GM21737 (cell line): ENCODE measurements at regions not wholly inside any gene's neighbourhood (a gene's known extent, or its start where the extent isn't known, plus 50 kb on each side); places are given as distances from the start of the nearest gene placed in this dataset.
"Not testable (repeated sequence)": the region's sequence is repeated elsewhere in the genome, so short reads cannot be mapped to it uniquely, and the experiment has no call there.

ENCODE experiments used
- ATAC-seq: cut with Tn5 transposase; IDR thresholded peaks from one replicate; pipeline ENCODE4 v1.9.1; 2021; ENCODE audit warnings: mild to moderate bottlenecking, moderate library complexity; ENCODE audit not compliant: unreplicated experiment

DNA sequence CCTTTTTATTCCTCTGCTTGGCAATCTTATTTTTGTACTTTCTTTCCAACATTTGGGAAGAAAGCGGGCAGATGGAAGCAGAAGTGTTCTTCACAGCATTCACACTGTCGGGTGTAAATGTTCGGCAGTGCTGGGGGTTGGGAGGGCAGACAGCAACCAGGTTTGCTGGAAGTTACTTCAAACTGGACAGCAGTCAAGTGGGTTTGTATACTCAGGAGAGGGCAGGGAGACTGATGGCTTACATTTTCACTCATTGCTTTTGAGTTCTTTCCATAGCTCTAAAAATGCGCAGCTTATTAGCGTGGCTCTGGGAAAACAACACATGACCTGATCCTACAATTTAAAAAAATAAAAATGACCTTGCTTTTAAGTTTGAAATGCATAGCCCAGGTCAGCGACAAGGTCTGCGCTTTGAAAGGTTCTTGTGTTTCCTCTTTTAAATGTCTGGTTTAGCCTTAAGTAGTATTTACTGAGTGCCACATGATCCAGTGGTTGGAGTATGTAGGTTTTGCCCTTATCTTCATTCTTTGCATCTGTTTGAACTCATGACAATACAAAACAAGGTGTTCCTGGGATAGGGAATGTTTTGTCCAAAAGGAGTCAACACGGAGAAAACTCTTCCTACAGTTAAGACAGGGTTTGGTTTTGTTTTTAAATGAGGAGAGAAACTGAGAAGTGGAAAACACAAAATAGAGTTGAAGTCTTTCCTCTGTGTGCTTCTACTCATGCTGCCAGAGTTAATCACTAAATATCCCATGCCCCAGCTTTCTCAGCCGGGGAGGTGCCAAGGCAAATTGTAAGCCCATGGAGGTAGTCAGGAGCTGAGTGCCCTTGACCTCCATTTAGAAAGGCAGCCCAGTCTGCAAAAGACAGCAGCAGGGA, 132.7 kb upstream of the DMRT1 start:
- no peak for ATAC-seq

DNA sequence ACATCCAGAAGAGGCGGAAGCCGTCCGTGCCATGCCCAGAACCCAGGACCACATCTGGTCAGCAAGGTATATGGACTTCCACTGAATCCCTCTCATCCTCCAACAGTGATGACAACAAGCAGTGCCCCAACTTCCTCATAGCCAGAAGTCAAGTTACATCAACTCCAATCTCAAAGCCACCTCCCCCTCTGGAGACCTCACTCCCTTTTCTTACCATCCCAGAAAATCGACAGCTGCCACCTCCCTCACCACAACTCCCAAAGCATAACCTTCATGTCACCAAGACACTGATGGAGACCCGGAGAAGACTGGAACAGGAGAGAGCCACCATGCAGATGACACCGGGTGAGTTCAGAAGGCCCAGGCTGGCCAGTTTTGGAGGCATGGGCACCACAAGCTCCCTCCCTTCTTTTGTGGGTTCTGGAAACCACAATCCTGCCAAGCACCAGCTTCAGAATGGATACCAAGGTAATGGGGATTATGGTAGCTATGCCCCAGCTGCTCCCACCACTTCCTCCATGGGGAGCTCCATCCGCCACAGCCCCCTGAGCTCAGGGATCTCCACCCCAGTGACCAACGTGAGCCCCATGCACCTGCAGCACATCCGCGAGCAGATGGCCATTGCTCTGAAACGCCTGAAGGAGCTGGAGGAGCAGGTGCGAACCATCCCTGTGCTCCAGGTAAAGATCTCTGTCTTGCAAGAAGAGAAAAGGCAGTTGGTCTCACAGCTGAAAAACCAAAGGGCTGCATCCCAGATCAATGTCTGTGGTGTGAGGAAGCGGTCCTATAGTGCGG, 130.3 kb upstream of the DMRT1 start:
- ATAC-seq: no peak

DNA sequence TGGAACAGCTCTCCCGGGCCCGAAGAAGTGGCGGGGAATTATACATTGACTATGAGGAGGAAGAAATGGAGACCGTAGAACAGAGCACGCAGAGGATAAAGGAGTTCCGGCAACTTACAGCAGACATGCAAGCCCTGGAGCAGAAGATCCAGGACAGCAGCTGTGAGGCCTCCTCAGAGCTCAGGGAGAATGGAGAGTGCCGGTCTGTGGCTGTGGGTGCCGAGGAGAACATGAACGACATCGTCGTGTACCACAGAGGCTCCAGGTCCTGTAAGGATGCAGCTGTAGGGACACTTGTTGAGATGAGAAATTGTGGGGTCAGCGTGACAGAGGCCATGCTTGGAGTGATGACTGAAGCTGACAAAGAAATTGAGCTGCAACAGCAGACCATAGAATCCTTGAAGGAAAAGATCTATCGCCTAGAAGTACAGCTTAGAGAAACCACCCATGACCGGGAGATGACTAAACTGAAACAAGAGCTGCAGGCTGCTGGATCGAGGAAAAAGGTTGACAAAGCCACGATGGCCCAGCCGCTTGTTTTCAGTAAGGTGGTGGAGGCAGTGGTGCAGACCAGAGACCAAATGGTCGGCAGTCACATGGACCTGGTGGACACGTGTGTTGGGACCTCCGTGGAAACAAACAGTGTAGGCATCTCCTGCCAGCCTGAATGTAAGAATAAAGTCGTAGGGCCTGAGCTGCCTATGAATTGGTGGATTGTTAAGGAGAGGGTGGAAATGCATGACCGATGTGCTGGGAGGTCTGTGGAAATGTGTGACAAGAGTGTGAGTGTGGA, 129.5 kb upstream of the DMRT1 start:
- ATAC-seq: no peak

DNA sequence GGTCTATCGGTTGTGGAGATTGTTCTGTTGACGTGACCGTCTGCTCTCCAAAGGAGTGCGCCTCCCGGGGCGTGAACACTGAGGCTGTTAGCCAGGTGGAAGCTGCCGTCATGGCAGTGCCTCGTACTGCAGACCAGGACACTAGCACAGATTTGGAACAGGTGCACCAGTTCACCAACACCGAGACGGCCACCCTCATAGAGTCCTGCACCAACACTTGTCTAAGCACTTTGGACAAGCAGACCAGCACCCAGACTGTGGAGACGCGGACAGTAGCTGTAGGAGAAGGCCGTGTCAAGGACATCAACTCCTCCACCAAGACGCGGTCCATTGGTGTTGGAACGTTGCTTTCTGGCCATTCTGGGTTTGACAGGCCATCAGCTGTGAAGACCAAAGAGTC, 128.9 kb upstream of the DMRT1 start:
- ATAC-seq: no peak

DNA sequence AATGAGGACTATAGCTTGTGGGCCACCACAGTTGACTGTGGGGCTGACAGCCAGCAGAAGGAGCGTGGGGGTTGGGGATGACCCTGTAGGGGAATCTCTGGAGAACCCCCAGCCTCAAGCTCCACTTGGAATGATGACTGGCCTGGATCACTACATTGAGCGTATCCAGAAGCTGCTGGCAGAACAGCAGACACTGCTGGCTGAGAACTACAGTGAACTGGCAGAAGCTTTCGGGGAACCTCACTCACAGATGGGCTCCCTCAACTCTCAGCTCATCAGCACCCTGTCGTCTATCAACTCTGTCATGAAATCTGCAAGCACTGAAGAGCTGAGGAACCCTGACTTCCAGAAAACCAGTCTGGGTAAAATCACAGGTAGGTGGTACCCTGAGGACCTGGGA, 128.4 kb upstream of the DMRT1 start:
- ATAC-seq: no peak

DNA sequence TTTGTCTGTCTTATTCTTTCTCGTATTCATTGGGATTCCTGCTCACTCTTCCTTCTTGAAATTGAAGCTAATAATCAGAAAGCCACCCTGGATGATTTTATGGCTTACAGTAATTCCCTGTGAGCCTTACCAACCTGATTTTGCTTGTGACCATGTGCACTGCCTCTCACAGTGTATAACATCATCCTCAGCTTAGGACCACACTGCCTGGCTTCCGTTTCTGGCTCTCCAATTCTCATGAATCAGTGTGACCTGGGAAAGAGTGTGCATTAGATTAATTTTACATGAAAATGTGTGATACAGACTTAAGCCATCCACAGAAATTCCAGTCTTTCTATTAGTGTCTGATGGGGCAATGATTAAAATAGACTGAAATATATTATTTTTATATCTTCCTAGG, 126.8 kb upstream of the DMRT1 start:
- ATAC-seq: no peak

DNA sequence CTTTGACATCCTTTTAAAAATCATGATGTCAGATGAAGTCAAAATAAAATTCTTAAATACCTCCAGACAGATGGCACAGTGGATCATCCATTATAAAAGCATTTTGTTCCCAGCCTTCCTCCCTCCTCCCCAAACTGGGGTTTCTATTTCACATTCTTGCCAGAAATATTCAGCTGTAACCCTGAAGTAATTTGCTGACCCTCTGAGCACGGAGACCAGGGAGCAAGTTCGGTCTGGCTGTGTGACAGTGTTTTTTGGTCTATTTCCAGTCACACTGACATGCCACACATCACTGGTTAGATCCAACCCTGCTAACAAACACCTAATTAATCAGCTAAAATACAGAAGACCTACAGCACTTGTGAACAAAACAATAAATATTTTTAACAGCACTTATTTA, 126.2 kb upstream of the DMRT1 start:
- ATAC-seq: no peak

DNA sequence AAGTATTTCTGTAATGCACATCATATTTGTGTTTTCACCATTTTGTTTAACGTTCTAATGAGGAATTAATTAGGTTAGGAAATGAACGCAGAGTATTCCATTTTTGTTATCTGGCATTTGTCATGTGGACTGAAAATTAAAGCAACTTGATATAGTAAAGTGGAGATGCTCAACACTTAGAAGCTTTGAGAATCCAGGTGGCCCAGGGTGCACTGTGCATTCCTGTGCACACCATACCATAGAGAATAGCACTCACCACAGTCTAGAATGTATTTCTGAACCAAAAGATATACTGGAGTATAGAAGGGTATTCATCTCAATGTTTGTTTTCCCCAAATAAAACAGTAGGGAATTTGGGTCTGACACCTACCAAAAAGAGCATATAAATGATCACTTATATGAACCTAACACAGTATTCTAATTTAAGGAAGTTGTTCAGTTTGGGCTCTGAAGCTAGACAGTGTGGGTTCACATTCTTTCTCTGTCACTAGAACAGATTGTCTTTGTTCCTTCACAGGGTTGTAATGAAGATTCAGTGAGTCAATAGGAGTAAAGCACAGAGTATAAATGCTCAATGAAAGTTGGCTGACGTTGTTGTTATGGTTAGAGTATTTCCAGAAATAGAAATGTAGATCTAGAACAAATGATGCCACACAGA, 125.6 kb upstream of the DMRT1 start:
- no peak for ATAC-seq

DNA sequence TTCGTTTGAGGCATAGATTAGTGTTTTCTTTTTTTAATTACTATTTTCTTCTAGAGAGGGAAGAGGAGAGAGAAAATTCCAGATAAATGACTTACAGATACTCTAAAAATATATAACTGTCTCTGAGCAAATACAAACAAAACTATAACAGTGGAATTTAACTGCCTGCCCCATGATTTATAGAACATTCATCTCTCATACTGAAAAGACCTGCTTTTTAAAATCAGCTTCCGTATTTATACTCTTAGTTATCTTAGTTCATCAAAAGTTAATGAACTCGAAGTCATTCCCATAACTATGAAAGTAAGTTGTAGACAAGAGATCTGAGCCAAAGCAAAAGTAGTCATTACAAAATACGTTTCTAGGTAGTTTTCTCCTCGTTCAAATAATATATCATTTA, 123.8 kb upstream of the DMRT1 start:
- no peak for ATAC-seq

DNA sequence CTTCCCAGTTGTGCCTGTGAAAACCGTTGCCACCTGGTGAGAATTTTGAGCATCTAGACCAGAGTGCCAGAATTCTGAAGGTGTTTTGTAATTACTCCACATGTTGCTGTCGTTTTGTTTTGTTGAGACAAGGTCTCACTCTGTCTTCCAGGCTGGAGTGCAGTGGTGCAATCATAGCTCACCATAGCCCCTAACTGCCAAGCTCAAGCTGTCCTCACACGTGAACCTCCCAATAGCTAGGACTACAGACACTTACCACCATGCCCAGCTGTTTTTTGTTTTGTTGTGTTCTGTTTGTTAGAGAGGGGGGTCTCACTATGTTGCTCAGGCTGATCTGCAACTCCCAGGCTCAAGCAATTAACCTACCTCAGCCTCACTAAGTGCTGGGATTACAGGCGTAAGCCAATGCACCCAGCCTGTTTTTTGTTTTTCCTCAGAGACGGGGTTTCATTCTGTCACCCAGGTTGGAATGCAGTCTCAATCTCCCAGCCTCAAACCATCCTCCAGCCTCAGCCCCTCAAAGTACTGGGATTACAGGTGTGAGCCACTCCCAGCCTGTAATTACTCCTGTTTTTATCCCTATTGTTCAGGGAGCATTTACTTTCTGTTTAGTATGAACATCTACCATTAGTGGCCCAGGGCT, 121.1 kb upstream of the DMRT1 start:
- no peak for ATAC-seq

DNA sequence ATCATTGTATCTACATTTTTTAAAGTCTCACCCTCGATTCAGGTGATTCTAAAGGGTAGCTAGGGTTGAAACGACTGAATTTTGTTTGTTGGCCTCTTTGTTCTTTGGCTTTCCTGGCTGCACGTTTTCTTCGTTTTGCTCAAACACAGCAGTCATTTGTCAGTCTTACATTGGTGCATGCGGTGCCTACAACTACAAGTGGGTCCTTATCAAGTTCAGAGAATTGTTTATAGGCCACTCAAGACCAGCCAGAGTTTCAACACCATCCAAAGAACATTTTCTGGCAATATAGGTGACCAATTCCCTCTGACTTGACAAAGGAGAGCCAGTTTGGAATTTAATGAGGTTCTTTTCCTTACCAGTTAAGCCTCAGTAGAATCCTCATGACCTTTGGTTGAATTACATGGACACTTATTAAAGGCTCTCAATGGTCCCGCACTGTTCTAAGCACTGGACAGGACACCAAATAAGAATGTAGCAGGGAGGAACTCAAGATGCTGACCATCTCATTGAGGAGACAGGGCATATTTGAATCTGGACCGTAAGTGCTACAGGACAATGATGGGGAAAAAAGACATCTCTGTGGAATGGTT, 119.0 kb upstream of the DMRT1 start:
- no peak for ATAC-seq

DNA sequence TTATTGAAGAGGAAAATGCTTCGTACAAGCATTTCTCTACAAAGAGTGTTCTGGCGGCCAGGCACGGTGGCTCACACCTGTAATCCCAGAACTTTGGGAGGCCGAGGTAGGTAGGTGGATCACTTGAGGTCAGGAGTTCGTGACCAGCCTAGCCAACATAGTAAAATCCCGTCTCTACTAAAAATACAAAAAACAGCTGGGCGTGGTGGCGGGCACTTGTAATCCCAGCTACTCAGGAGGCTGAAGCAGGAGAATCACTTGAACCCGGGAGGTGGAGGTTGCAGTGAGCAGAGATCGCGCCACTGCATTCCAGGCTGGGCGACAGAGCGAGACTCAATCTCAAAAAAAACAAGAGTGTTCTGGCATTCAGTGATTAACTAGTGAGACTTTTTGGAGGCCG, 117.0 kb upstream of the DMRT1 start:
- not testable (repeated sequence) for ATAC-seq

DNA sequence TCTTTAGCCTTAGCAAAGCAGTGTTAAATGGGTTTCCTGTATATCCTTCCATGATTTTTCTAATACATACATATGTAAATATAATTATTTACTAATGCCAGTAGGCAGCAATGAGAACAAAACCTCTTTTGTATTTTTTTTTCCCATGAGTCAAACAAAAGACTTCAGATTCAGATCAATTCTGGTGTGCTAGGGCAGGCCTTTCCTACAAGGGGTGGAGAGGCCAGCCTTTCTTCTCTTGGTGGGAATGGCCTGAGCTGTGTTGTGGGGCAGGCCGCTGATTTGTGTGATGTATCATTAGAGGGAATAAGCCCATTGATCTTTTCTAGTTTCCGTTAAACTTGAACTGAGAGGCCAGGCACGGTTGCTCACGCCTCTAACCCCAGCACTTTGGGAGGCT, 115.5 kb upstream of the DMRT1 start:
- no peak for ATAC-seq

DNA sequence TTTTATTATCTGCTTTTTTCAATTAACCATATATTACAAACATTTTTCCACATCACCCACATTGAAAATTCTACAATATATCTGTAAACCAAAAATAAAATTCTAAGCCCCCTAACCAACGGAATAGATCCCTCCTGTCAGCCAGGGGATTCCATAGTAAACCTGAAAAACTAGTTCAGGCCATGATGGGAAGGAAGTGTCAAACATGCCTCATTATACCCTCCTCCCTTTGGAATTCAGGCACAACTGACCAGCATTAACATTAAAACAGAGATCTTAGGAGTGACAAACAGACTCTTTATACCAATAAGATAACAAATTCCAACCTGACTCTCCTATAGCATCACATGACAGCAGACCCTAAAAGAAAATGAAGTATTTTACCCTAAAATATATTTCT, 113.7 kb upstream of the DMRT1 start:
- no peak for ATAC-seq

DNA sequence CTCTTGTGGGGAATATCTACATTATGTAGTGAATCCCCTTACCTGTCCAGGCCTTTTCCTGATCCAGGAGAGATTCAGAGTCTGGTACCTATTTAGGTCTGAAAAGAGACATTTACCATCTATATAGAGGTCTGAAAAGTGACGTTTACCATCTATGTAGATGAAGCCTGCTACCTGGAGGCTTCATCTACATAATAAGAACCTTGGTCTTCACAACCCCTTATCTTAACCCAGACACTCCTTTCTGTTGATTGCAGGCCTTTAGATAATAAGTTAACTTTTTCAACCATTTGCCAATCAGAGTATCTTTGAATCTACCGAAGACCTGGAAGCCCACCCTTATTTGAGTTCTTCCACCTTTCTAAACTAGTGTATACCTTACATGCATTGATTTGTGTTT, 113.0 kb upstream of the DMRT1 start:
- ATAC-seq: no peak

DNA sequence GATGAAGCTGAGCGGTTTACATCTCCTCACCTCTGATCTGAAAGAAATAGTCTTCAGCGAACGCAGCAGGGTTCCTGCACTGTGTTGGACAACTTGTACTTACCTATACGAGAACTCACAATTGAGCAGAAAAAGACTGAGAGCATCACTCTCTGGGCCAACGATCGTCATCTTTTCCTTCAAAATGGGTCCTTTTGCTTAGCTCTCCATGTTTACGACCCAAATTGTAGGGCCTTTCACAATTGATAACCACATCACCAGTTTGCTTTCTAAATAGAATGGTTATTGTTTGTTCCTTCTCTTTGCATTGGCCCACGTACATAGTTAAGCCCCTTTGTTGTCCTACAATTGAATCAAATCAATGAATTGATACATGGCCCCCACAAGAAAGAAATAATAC, 110.0 kb upstream of the DMRT1 start:
- no peak for ATAC-seq

DNA sequence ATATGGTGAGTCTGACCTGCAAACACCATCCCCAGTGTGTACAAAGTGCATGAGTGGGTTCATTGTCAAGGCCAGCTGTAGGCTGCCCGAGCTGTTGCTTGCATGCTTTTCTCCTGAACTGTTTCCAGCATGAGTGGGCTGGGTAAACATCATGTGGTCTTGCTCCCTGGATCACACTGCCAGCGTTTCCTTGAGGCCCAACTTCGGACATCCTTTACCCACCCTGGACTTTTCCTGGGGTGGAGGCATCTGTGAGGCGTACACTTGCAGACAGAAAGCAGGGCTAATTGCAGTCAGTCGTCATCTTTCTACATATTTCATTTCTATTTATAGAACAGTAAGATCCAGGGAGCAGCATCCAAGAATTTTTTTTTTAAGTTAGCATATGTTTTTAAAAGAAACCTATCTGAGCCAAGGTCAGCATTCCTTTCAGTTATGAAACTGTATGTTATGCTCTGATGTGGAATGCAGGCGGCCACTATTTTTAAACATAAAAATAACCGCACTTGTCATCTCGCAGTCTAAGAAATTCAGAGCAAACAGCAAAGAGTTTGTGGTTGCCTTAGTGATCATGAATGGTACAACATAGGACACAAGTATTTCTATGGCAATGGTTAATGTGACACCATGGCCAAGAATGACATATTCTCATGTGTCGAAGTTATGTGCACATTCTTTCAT, 106.5 kb upstream of the DMRT1 start:
- no peak for ATAC-seq

DNA sequence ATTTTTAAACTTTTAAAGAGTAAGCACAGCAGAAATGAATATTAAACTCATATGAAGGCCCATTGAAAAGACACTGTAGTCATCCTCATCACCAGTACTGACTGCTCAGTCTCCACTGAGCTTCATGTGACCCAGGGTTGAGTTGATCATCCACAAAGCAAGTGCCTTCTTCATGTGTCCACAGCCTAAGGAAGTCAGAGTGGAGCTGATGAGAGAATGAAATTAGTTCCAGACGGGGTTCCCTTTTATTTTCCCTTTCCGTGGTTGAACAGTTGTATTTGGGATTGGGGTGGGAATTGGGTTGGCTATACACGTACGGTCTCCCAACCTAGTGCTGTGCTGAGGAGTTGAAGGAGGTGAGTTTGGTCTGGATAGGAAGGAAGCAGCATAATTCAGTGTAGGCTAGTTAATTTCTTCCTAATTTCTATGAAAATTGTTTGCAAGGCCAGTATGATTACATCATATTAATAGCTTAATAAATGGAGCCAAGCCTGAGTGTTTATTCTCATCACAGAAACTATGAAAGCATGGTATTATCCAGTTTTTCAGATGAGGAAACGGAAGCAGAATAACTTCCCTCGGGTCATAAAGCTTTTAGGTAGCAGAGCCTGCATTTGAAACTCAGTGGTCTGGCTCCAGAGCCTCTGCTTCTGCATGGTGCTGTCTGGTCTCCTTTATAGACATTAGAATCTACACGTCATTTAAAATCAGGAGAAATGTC, 103.9 kb upstream of the DMRT1 start:
- no peak for ATAC-seq
